Neural cell (in vitro differentiated cells): ENCODE measurements at regions not wholly inside any gene's neighbourhood (a gene's known extent, or its start where the extent isn't known, plus 50 kb on each side); places are given as distances from the start of the nearest gene placed in this dataset.
A peak's percentile ranks its signal among the peaks of the same experiment; 100 is the strongest.

ENCODE experiments used
- H2AFZ ChIP-seq: fragments of 200-600, 300-800 bp; sonication (generic), shearing (Covaris generic); 2 replicates; pipeline ENCODE4 v1.6.0; 2014; ENCODE audit warnings: low read depth, mild to moderate bottlenecking, antibody characterized with exemption, low read length, moderate library complexity
- H3F3A ChIP-seq: fragments of 200-600 bp; shearing (Covaris generic); 2 replicates; pipeline ENCODE4 v1.6.1; 2016; ENCODE audit warnings: mild to moderate bottlenecking, moderate library complexity, mixed read lengths, antibody characterized with exemption, low read length; ENCODE audit not compliant: insufficient read depth, poor library complexity, severe bottlenecking
- H3K27ac ChIP-seq: fragments of 200-600, 300-800 bp; sonication (generic), shearing (Covaris generic); 2 replicates; pipeline ENCODE4 v1.5.1; 2014; ENCODE audit warnings: mild to moderate bottlenecking, low read length, moderate library complexity
- H3K27me3 ChIP-seq: fragments of 300-800, 200-600 bp; sonication (generic), shearing (Covaris generic); 2 replicates; pipeline ENCODE4 v1.6.0; 2014; ENCODE audit warnings: mild to moderate bottlenecking, low read depth, low read length, moderate library complexity; ENCODE audit not compliant: insufficient read depth
- H3K36me3 ChIP-seq: fragments of 300-800, 200-600 bp; sonication (generic), shearing (Covaris generic); 2 replicates; pipeline ENCODE4 v1.5.1; 2014; ENCODE audit warnings: mild to moderate bottlenecking, antibody characterized with exemption, low read length, moderate library complexity; ENCODE audit not compliant: insufficient read depth
- H3K4me2 ChIP-seq: fragments of 300-800, 200-600 bp; sonication (generic), shearing (Covaris generic); 2 replicates; pipeline ENCODE4 v1.6.0; 2014; ENCODE audit warnings: mild to moderate bottlenecking, low read length
- H3K4me3 ChIP-seq: fragments of 300-800, 200-600 bp; sonication (generic), shearing (Covaris generic); 2 replicates; pipeline ENCODE4 v1.5.1; 2014; ENCODE audit warnings: mild to moderate bottlenecking, low read length, moderate library complexity
- H3K79me2 ChIP-seq: fragments of 200-600 bp; shearing (Covaris generic); replicated peaks from 2 replicates; pipeline ENCODE4 v1.6.0; 2014; ENCODE audit warnings: mild to moderate bottlenecking, low read length, moderate library complexity; ENCODE audit not compliant: insufficient read depth
- H3K9ac ChIP-seq: fragments of 300-800, 200-600 bp; sonication (generic), shearing (Covaris generic); 2 replicates; pipeline ENCODE4 v1.6.1; 2016; ENCODE audit warnings: mild to moderate bottlenecking, low read length, mixed read lengths
- H3K9me2 ChIP-seq: fragments of 200-600 bp; shearing (Covaris generic); 2 replicates; pipeline ENCODE4 v1.6.1; 2016; ENCODE audit warnings: mild to moderate bottlenecking, low read length, mixed read lengths; ENCODE audit not compliant: insufficient read depth
- H3K9me3 ChIP-seq: fragments of 200-600, 300-800 bp; sonication (generic), shearing (Covaris generic); 2 replicates; pipeline ENCODE4 v1.6.1; 2016; ENCODE audit warnings: mild to moderate bottlenecking, mixed run types, low read length, moderate library complexity, mixed read lengths
- H4K20me1 ChIP-seq: fragments of 200-600 bp; shearing (Covaris generic); 2 replicates; pipeline ENCODE4 v1.6.1; 2016; ENCODE audit warnings: mild to moderate bottlenecking, mixed run types; ENCODE audit not compliant: insufficient read depth
- CTCF ChIP-seq: fragments of 450-650 bp; IDR thresholded peaks from 2 replicates; pipeline ENCODE4 v1.5.1; 2014; ENCODE audit warnings: antibody characterized with exemption, mild to moderate bottlenecking, moderate library complexity; ENCODE audit not compliant: poor library complexity, severe bottlenecking
- EP300 ChIP-seq: fragments of 450-650 bp; conservative IDR thresholded peaks from 2 replicates; pipeline ENCODE4 v1.6.1; 2014; ENCODE audit warnings: antibody characterized with exemption, mild to moderate bottlenecking, moderate library complexity; ENCODE audit not compliant: poor library complexity, severe bottlenecking
- EZH2 ChIP-seq: fragments of 200-600, 300-800 bp; shearing (Covaris generic), sonication (generic); IDR thresholded peaks from 2 replicates; pipeline ENCODE4 v1.6.1; 2014; ENCODE audit warnings: antibody characterized with exemption, low read length, borderline replicate concordance, mild to moderate bottlenecking; ENCODE audit not compliant: insufficient read depth, poor library complexity, severe bottlenecking
- MXI1 ChIP-seq: fragments of 450-650 bp; conservative IDR thresholded peaks from 2 replicates; pipeline ENCODE4 v1.6.1; 2014; ENCODE audit warnings: antibody characterized with exemption, mild to moderate bottlenecking; ENCODE audit not compliant: poor library complexity, severe bottlenecking
- RAD21 ChIP-seq: fragments of 450-650 bp; conservative IDR thresholded peaks from 2 replicates; pipeline ENCODE4 v1.6.1; 2014; ENCODE audit warnings: antibody characterized with exemption, mild to moderate bottlenecking, moderate library complexity
- REST ChIP-seq: IDR thresholded peaks from 2 replicates; pipeline ENCODE4 v1.6.1; 2012; ENCODE audit warnings: borderline replicate concordance
- SMC3 ChIP-seq: fragments of 450-650 bp; conservative IDR thresholded peaks from 2 replicates; pipeline ENCODE4 v1.6.1; 2014; ENCODE audit warnings: antibody characterized with exemption, mild to moderate bottlenecking, moderate library complexity; ENCODE audit not compliant: poor library complexity
- TAF1 ChIP-seq: IDR thresholded peaks from 2 replicates; pipeline ENCODE4 v1.6.1; 2012; ENCODE audit warnings: low read depth

GRCh38 chr17:52383493-52384100, 225.1 kb upstream of the CA10 start:
- Histone ChIP-seq H3K36me3 (no peaks in the 10 kb centered on the region), H4K20me1 (no peaks in the 10 kb centered on the region), H3K27me3 (no peaks in the 10 kb centered on the region), H3K9ac (no peak overlapping the region), H3F3A (no peaks in the 10 kb centered on the region), H3K9me2 (no peaks in the 10 kb centered on the region), H3K4me2 (no peak overlapping the region), H2AFZ (no peak overlapping the region), H3K27ac (no peak overlapping the region), H3K4me3 (no peak overlapping the region), H3K9me3 (no peaks in the 10 kb centered on the region), H3K79me2 (no peaks in the 10 kb centered on the region)
- TF ChIP-seq TAF1: no peak
- TF ChIP-seq RAD21: peak; percentile 76
- TF ChIP-seq EZH2: no peak
- TF ChIP-seq REST: no peak
- peak; percentile 72 for TF ChIP-seq SMC3
- no peak for TF ChIP-seq MXI1
- peak; percentile 75 for TF ChIP-seq CTCF

- Histone ChIP-seq H3K79me2 (no peaks in the 10 kb centered on the region), H3K9me3 (no peaks in the 10 kb centered on the region), H3K4me3 (no peak overlapping the region), H3K36me3 (no peaks in the 10 kb centered on the region), H3K27me3 (no peaks in the 10 kb centered on the region), H4K20me1 (no peaks in the 10 kb centered on the region), H3K9ac (no peak overlapping the region), H3K9me2 (no peaks in the 10 kb centered on the region), H3K27ac (no peak overlapping the region), H3F3A (no peaks in the 10 kb centered on the region), H3K4me2 (no peak overlapping the region), H2AFZ (no peak overlapping the region)
- no peak for TF ChIP-seq SMC3
- no peak for TF ChIP-seq MXI1
- TF ChIP-seq RAD21: no peak
- no peak for TF ChIP-seq CTCF
- TF ChIP-seq TAF1: no peak
- no peak for TF ChIP-seq EP300
These were observed 220.3 kb upstream of the CA10 start for GRCh38 chr17:52378860-52379259.
